Keratinocyte (primary cell): ENCODE measurements at regions not wholly inside any gene's neighbourhood (a gene's known extent, or its start where the extent isn't known, plus 50 kb on each side); places are given as distances from the start of the nearest gene placed in this dataset.

ENCODE experiments used
- DNase-seq: peaks from one replicate; pipeline ENCODE4 v3.0.0-alpha.2; 2011; ENCODE audit warnings: low read depth, missing footprints, low spot score
- FAIRE-seq: peaks from 2 replicates; lab custom pipeline; 2011; peaks lifted over from hg19 to GRCh38; lab: Jason Lieb, UNC
- H2AFZ ChIP-seq: 2 replicates; pipeline ENCODE4 v1.6.0; 2012; ENCODE audit warnings: low read length, control low read depth, inconsistent platforms; ENCODE audit not compliant: control insufficient read depth
- H3K27ac ChIP-seq: 2 replicates; pipeline ENCODE4 v1.5.1; 2011; ENCODE audit warnings: low read length; ENCODE audit not compliant: control insufficient read depth, insufficient read depth
- H3K27me3 ChIP-seq: 3 replicates; pipeline ENCODE4 v1.6.0; 2011; ENCODE audit warnings: low read length; ENCODE audit not compliant: control insufficient read depth, insufficient read depth; ENCODE audit errors: extremely low read depth
- H3K36me3 ChIP-seq, 2 experiments: 2 replicates in 1 of 2; 3 replicates in 1 of 2; pipeline ENCODE4 v1.5.1; 2011; ENCODE audit warnings: low read length in 2 of 2, mild to moderate bottlenecking in 1 of 2; ENCODE audit not compliant: control insufficient read depth in 2 of 2, insufficient read depth in 2 of 2; ENCODE audit errors: extremely low read depth in 1 of 2
- H3K4me1 ChIP-seq: 3 replicates; pipeline ENCODE4 v1.5.1; 2011; ENCODE audit warnings: low read length; ENCODE audit not compliant: control insufficient read depth, insufficient read depth; ENCODE audit errors: extremely low read depth
- H3K4me2 ChIP-seq: 3 replicates; pipeline ENCODE4 v1.6.0; 2011; ENCODE audit warnings: low read depth, low read length; ENCODE audit not compliant: control insufficient read depth, insufficient read depth; ENCODE audit errors: extremely low read depth
- H3K4me3 ChIP-seq, 3 experiments: fragments of 200-600 bp in 1 of 3; sonication (generic) in 1 of 3; 2 replicates in 2 of 3; 3 replicates in 1 of 3; pipeline ENCODE4 v1.5.1; 2011 to 2016; ENCODE audit warnings: low read length in 3 of 3, mild to moderate bottlenecking in 3 of 3, control low read depth in 2 of 3, inconsistent platforms in 1 of 3, low read depth in 1 of 3, mixed read lengths in 1 of 3, mixed run types in 1 of 3, moderate library complexity in 1 of 3; ENCODE audit not compliant: control insufficient read depth in 2 of 3, insufficient read depth in 2 of 3; ENCODE audit errors: extremely low read depth in 1 of 3
- H3K79me2 ChIP-seq: 2 replicates; pipeline ENCODE4 v1.6.0; 2012; ENCODE audit warnings: low read length; ENCODE audit not compliant: control insufficient read depth, insufficient read depth
- H3K9ac ChIP-seq: 3 replicates; pipeline ENCODE4 v1.6.0; 2011; ENCODE audit warnings: low read length; ENCODE audit not compliant: control insufficient read depth, insufficient read depth; ENCODE audit errors: extremely low read depth
- H3K9me1 ChIP-seq: 3 replicates; pipeline ENCODE4 v1.6.0; 2011; ENCODE audit warnings: low read length; ENCODE audit not compliant: control insufficient read depth, insufficient read depth; ENCODE audit errors: extremely low read depth
- H3K9me3 ChIP-seq: 2 replicates; pipeline ENCODE4 v1.5.1; 2012; ENCODE audit warnings: low read depth, low read length; ENCODE audit not compliant: control insufficient read depth
- H4K20me1 ChIP-seq: 3 replicates; pipeline ENCODE4 v1.6.0; 2011; ENCODE audit warnings: low read length; ENCODE audit not compliant: control insufficient read depth, insufficient read depth; ENCODE audit errors: extremely low read depth
- CTCF ChIP-seq, 3 experiments: IDR thresholded peaks in 1 of 3; conservative IDR thresholded peaks in 1 of 3; optimal IDR thresholded peaks in 1 of 3; 2 replicates in 2 of 3; 3 replicates in 1 of 3; pipeline versions ENCODE3 to v1.5.1; 2011; ENCODE audit warnings: low read length in 3 of 3, mild to moderate bottlenecking in 3 of 3, moderate library complexity in 2 of 3, control low read depth in 1 of 3, inconsistent platforms in 1 of 3; ENCODE audit not compliant: insufficient read depth in 2 of 3; ENCODE audit errors: extremely low read depth in 1 of 3
- EZH2 ChIP-seq: IDR thresholded peaks from one replicate; pipeline ENCODE4 v1.6.1; 2012; ENCODE audit warnings: inconsistent platforms, mild to moderate bottlenecking, low read length, moderate library complexity
- dilution Hi-C: fragments of 300-500 bp; cut with MboI; formaldehyde crosslinking; loops from one replicate; pipeline ENCODE4 v1.7.0; 2020; ENCODE audit warnings: low sequenced_read_pairs; ENCODE audit not compliant: extremely low pct_ligation_motif_present

DNA sequence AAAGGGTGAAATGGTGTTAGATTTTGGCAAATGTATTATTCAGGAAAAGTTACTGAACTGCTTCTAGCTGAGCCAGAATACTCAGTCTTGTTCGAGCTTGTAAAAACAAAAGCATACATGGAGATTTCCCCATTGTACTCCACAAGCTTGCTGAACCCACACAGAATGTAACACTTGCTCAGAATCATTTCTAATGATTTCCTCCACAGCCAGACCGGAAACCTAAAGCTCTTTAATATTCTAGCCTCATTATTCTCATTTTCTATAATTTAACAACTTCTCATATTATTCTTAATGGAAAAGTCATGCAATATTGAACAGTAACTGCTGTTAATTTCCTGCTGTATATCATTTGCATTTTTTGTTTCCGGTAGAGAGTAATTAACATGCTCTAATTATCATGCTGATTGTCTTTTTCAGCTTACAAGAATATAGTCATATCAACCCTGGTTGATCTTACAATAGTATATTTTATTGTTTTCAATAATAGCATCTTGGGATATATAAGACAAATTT lies 1387.5 kb upstream of the EYS start:
- H3K27ac ChIP-seq = no peak overlapping the region
- no peaks in the 10 kb centered on the region for H3K79me2 ChIP-seq
- H3K27me3 ChIP-seq = no peaks in the 10 kb centered on the region
- no peak overlapping the region for H3K4me3 ChIP-seq
- H4K20me1 ChIP-seq = no peaks in the 10 kb centered on the region
- no peaks in the 10 kb centered on the region for H3K4me1 ChIP-seq
- no peaks in the 10 kb centered on the region for H3K9me3 ChIP-seq
- no peak overlapping the region for H3K4me2 ChIP-seq
- H2AFZ ChIP-seq = no peak overlapping the region
- no peaks in the 10 kb centered on the region for H3K36me3 ChIP-seq
- TF ChIP-seq CTCF (optimal IDR thresholded peaks at IDR 0.05 in 1 of 3, IDR thresholded peaks at IDR 0.05 in 1 of 3, conservative IDR thresholded peaks at IDR 0.05 in 1 of 3; ENCODE audit: extremely low read depth in 1 of 3, insufficient read depth in 2 of 3, low read length in 3 of 3) (no peak), EZH2 (no peak)
- dilution Hi-C loops = no loop called here
- DNase-seq = no peak
- no peak overlapping the region for H3K9ac ChIP-seq
- no peaks in the 10 kb centered on the region for H3K9me1 ChIP-seq
- no peak for FAIRE-seq

DNA sequence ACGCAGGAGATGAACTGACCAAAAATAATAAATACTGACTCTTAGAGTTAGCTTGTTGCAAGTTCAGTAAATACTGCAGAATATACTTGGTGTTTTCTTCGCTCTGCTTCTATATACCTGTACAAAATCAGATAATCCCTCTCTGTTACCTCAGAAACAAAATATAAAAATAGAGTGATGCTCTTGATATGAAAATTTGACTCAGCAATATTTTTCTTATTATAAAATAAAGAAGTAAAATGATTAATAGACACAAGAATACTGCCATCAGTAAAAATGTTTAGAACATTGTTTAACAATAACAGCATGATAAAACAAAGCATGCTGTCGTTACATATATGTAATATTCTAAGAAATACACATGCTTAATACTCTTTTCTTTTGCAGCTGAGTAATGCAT lies 1366.9 kb upstream of the EYS start:
- no peak for FAIRE-seq
- dilution Hi-C loops = no loop called here

More for the DNA sequence above, 1366.9 kb upstream of the EYS start:
- Histone ChIP-seq H2AFZ (no peak overlapping the region), H3K9me1 (no peaks in the 10 kb centered on the region), H3K36me3 (no peaks in the 10 kb centered on the region), H3K79me2 (no peaks in the 10 kb centered on the region), H3K9ac (no peak overlapping the region), H4K20me1 (no peaks in the 10 kb centered on the region), H3K9me3 (no peaks in the 10 kb centered on the region), H3K27ac (no peak overlapping the region), H3K4me1 (no peaks in the 10 kb centered on the region), H3K4me2 (no peak overlapping the region), H3K27me3 (no peaks in the 10 kb centered on the region), H3K4me3 (no peak overlapping the region)
- DNase-seq = no peak
- TF ChIP-seq CTCF (optimal IDR thresholded peaks at IDR 0.05 in 1 of 3, IDR thresholded peaks at IDR 0.05 in 1 of 3, conservative IDR thresholded peaks at IDR 0.05 in 1 of 3; ENCODE audit: extremely low read depth in 1 of 3, insufficient read depth in 2 of 3, low read length in 3 of 3) = no peak
